ENCODE measurements at regions not wholly inside any gene's neighbourhood (a gene's known extent, or its start where the extent isn't known, plus 50 kb on each side); places are given as distances from the start of the nearest gene placed in this dataset.

- no peak for TF ChIP-seq CTCF (conservative IDR thresholded peaks at IDR 0.05; ENCODE audit: low read depth, low read length)
- TF ChIP-seq EZH2phosphoT487 (IDR thresholded peaks at IDR 0.05; ENCODE audit: borderline replicate concordance, low read length), result no peak
- no peak for TF ChIP-seq EZH2 (IDR thresholded peaks at IDR 0.05; ENCODE audit: low read length, unreplicated experiment)
These were observed 755.8 kb upstream of the FBXO33 start for GRCh38 chr14:40188006-40188405.
